Naive thymus-derived CD4-positive, alpha-beta T cell (primary cell): ENCODE measurements at regions not wholly inside any gene's neighbourhood (a gene's known extent, or its start where the extent isn't known, plus 50 kb on each side); places are given as distances from the start of the nearest gene placed in this dataset.

Experiments used
- ATAC-seq: fragments of 150-1000 bp; cut with Tn5 transposase; 2 replicates; pipeline ENCODE4 v1.10.0; 2021; ENCODE audit warnings: mild to moderate bottlenecking, moderate library complexity
- CTCF ChIA-PET: fragments of 350-600 bp; sonication (Branson Sonifier 250); formaldehyde crosslinking; loops from one replicate; lab custom pipeline; 2021; ENCODE audit warnings: antibody characterized with exemption; lab: Charles Lee
- POLR2A ChIA-PET: fragments of 350-600 bp; sonication (Branson Sonifier 250); formaldehyde crosslinking; loops from one replicate; lab custom pipeline; 2021; ENCODE audit warnings: antibody characterized with exemption, inconsistent platforms; lab: Charles Lee
- DNase-seq, 9 donors: peaks; one replicate each; pipeline versions ENCODE4 v3.0.0 to v3.0.0-alpha.2; 2020 to 2022; ENCODE audit warnings: mixed read lengths in 1 of 9
- H3K27ac ChIP-seq: one replicate; pipeline ENCODE4 v1.7.0; 2013; ENCODE audit warnings: mild to moderate bottlenecking, low read depth, low read length, moderate library complexity
- H3K27me3 ChIP-seq, 2 donors: one replicate each; pipeline ENCODE4 v1.7.0; 2013; ENCODE audit warnings: low read length in 2 of 2, mild to moderate bottlenecking in 2 of 2, moderate library complexity in 2 of 2; ENCODE audit not compliant: control insufficient read depth in 2 of 2, insufficient read depth in 2 of 2
- H3K36me3 ChIP-seq, 3 experiments: 1 replicate in 2 of 3; 2 replicates in 1 of 3; pipeline ENCODE4 v1.7.0; 2013; ENCODE audit warnings: low read length in 3 of 3, mild to moderate bottlenecking in 3 of 3, moderate library complexity in 1 of 3; ENCODE audit not compliant: insufficient read depth in 3 of 3, control insufficient read depth in 2 of 3
- H3K4me1 ChIP-seq, 2 donors: one replicate each; pipeline ENCODE4 v1.7.0; 2013; ENCODE audit warnings: low read length in 2 of 2, mild to moderate bottlenecking in 2 of 2, moderate library complexity in 1 of 2; ENCODE audit not compliant: control insufficient read depth in 2 of 2, insufficient read depth in 2 of 2
- H3K4me3 ChIP-seq: 2 replicates; pipeline ENCODE4 v1.7.0; 2013; ENCODE audit warnings: mild to moderate bottlenecking, low read length
- H3K9me3 ChIP-seq, 3 experiments: 1 replicate in 2 of 3; 2 replicates in 1 of 3; pipeline ENCODE4 v1.7.0; 2013; ENCODE audit warnings: low read length in 3 of 3; ENCODE audit not compliant: control insufficient read depth in 2 of 3
- H3K27ac Mint-ChIP-seq, 9 donors: one replicate each; pipeline ENCODE4 v1.8.0; 2020 to 2022; ENCODE audit warnings: mixed read lengths in 9 of 9, mild to moderate bottlenecking in 8 of 9, moderate library complexity in 5 of 9, inconsistent platforms in 2 of 9
- H3K27me3 Mint-ChIP-seq, 5 donors: one replicate each; pipeline ENCODE4 v1.8.0; 2021 to 2022; ENCODE audit warnings: mixed read lengths in 5 of 5, mild to moderate bottlenecking in 1 of 5
- H3K36me3 Mint-ChIP-seq, 5 donors: one replicate each; pipeline ENCODE4 v1.8.0; 2020 to 2022; ENCODE audit warnings: mixed read lengths in 5 of 5, mild to moderate bottlenecking in 3 of 5, inconsistent platforms in 1 of 5
- H3K4me1 Mint-ChIP-seq, 7 donors: one replicate each; pipeline ENCODE4 v1.8.0; 2020 to 2022; ENCODE audit warnings: mixed read lengths in 7 of 7, mild to moderate bottlenecking in 3 of 7, inconsistent platforms in 1 of 7
- H3K4me3 Mint-ChIP-seq, 10 donors: one replicate each; pipeline ENCODE4 v1.8.0; 2020 to 2022; ENCODE audit warnings: mild to moderate bottlenecking in 10 of 10, mixed read lengths in 10 of 10, moderate library complexity in 6 of 10, inconsistent platforms in 2 of 10
- H3K9me3 Mint-ChIP-seq, 11 donors: one replicate each; pipeline ENCODE4 v1.8.0; 2020 to 2022; ENCODE audit warnings: mixed read lengths in 11 of 11, mild to moderate bottlenecking in 4 of 11, inconsistent platforms in 1 of 11, moderate library complexity in 1 of 11
- intact Hi-C, 2 donors: fragments of 100-400 bp; cut with micrococcal nuclease; formaldehyde crosslinking; loops; one replicate each; pipeline ENCODE4 v1.15.1; 2023

DNA sequence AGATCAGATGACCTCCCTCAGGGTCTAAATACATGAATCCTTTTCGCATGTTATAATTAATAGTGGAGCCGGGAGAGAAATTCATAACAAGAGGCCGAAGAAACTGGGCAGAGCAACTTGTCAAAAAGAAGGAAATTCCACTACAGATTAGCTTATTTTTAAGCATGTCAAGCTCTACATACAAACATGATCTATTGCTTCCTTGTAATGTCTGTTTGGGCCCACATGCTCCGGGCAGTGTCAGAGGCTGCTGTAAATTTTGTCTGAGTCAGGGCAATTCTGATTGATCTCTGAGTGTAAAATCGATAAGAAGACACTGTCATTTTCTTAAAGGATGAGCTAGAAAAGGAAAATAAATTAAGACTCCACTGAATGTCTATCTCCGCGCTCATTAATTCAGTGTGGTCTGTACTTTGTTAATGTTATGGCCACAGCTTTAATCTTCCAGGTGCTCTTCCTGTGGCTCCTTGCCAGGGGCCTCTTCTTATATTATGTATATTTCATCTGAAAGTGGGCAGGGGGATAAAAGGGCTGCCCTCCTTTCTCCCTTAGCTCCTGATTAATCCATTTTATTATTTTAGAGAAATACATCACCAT, 194.1 kb upstream of the SP8 start:
- intact Hi-C loops: no loop called here
- CTCF ChIA-PET: interaction anchor here (0.6 kb wide), 1 partner anchor 14 kb away, joined by 3 read pairs; no protein-coding TSS in a partner anchor
- Histone ChIP-seq H3K36me3 (no peaks in the 10 kb centered on the region), H3K9me3 (no peaks in the 10 kb centered on the region), H3K4me1 (no peaks in the 10 kb centered on the region), H3K27me3 (no peaks in the 10 kb centered on the region), H3K27ac (no peak overlapping the region), H3K4me3 (no peak overlapping the region)
- H3K4me3 Mint-ChIP-seq: no peak overlapping the region
- no peak for DNase-seq
- H3K36me3 Mint-ChIP-seq: no peaks in the 10 kb centered on the region
- POLR2A ChIA-PET: no interaction called here
- no peak for ATAC-seq
- H3K27ac Mint-ChIP-seq: no peak overlapping the region
- no peaks in the 10 kb centered on the region for H3K4me1 Mint-ChIP-seq
- H3K27me3 Mint-ChIP-seq: peaks cover 0 to 9% (median 4%) of the 10 kb centered on the region in 5 donors
- peaks cover 0 to 2% (median 0%) of the 10 kb centered on the region in 11 donors for H3K9me3 Mint-ChIP-seq

DNA sequence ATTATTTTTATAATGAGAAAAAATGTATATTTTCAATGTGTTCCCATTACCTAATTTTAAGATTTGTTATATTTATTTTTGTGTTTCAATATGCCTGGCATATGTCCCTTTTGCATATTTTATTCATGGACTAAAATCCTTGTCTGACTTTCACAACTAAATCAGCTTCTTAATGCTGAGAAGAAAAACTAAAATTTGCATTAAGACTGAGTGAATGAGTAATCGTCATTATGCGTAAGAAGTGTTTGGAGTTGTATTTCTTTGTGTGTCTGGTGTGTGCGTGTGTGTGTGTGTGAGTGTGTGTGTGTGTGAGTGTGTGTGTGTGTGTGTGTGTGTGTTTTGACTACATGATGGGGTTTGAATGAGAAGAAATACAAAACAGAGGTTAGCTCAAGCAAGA, 201.7 kb upstream of the SP8 start:
- intact Hi-C loops: no loop called here
- Histone ChIP-seq H3K27me3 (no peaks in the 10 kb centered on the region), H3K36me3 (no peaks in the 10 kb centered on the region), H3K9me3 (no peaks in the 10 kb centered on the region), H3K4me3 (no peak overlapping the region), H3K4me1 (no peaks in the 10 kb centered on the region), H3K27ac (no peak overlapping the region)
- H3K4me3 Mint-ChIP-seq: no peak overlapping the region
- H3K27ac Mint-ChIP-seq: no peak overlapping the region
- H3K4me1 Mint-ChIP-seq: no peaks in the 10 kb centered on the region
- H3K27me3 Mint-ChIP-seq: peaks cover 0 to 9% (median 4%) of the 10 kb centered on the region in 5 donors
- no peak for ATAC-seq
- ChIA-PET POLR2A (no interaction called here), CTCF (no interaction called here)
- peaks cover 0 to 2% (median 0%) of the 10 kb centered on the region in 11 donors for H3K9me3 Mint-ChIP-seq
- no peak for DNase-seq
- H3K36me3 Mint-ChIP-seq: no peaks in the 10 kb centered on the region

DNA sequence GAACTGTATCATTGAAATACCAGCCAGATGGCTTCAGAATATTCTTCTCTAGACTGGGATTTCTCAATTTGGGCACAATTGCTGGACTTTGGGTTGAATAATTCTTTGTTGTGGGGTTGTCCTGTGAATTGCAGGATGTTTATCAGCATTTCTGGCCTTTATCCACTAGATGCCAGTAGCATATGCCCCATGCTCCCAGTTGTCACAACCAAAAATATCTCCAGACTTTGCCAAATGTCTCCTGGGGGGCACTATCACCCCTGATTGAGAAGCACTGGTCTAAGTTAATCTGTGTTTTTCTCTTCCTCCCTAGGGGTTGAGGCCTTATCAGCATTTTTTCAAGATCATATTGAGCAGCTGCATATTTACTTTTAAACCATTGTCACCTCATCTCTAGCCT, 204.9 kb upstream of the SP8 start:
- no peak for ATAC-seq
- no peaks in the 10 kb centered on the region for H3K4me1 Mint-ChIP-seq
- no peak for DNase-seq
- H3K9me3 ChIP-seq: no peaks in the 10 kb centered on the region
- ChIA-PET POLR2A (no interaction called here), CTCF (no interaction called here)
- no peaks in the 10 kb centered on the region for H3K4me1 ChIP-seq
- no peak overlapping the region for H3K27ac Mint-ChIP-seq
- no peak overlapping the region for H3K27ac ChIP-seq
- H3K9me3 Mint-ChIP-seq: peaks cover 0 to 5% (median 1%) of the 10 kb centered on the region in 11 donors
- H3K27me3 ChIP-seq: no peaks in the 10 kb centered on the region
- no peak overlapping the region for H3K4me3 Mint-ChIP-seq
- intact Hi-C loops: no loop called here
- H3K36me3 Mint-ChIP-seq: no peaks in the 10 kb centered on the region
- no peak overlapping the region for H3K4me3 ChIP-seq
- no peaks in the 10 kb centered on the region for H3K36me3 ChIP-seq
- peaks cover 0 to 3% (median 0%) of the 10 kb centered on the region in 5 donors for H3K27me3 Mint-ChIP-seq

DNA sequence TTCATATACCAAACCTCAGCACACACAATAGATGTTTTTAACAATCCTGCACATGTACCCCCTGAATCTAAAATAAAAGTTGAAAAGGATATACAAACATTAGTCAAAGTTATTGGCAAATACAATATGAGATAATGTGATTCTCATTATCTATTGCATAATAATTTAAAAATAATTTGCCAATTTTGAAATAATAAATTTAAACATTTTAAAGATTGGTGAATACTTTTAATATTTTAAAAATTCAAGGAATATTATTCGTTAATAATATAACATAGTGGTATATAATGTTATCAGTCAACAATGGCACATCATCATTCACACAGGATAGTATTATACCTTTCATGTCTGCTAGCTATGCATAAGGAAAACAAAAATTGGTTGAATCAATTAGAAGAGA, 207.0 kb upstream of the SP8 start:
- ChIA-PET POLR2A (no interaction called here), CTCF (no interaction called here)
- ATAC-seq (no peak), DNase-seq (no peak)
- Mint-ChIP-seq H3K27me3 (peaks cover 0 to 6% (median under 1%) of the 10 kb centered on the region in 5 donors), H3K36me3 (no peaks in the 10 kb centered on the region), H3K4me1 (no peaks in the 10 kb centered on the region), H3K4me3 (no peak overlapping the region), H3K27ac (no peak overlapping the region), H3K9me3 (peaks cover 0 to 13% (median 2%) of the 10 kb centered on the region in 11 donors)
- no peaks in the 10 kb centered on the region for H3K4me1 ChIP-seq
- intact Hi-C loops: no loop called here
- H3K9me3 ChIP-seq: no peaks in the 10 kb centered on the region
- no peaks in the 10 kb centered on the region for H3K36me3 ChIP-seq
- H3K27ac ChIP-seq: no peak overlapping the region
- no peak overlapping the region for H3K4me3 ChIP-seq
- H3K27me3 ChIP-seq: no peaks in the 10 kb centered on the region

DNA sequence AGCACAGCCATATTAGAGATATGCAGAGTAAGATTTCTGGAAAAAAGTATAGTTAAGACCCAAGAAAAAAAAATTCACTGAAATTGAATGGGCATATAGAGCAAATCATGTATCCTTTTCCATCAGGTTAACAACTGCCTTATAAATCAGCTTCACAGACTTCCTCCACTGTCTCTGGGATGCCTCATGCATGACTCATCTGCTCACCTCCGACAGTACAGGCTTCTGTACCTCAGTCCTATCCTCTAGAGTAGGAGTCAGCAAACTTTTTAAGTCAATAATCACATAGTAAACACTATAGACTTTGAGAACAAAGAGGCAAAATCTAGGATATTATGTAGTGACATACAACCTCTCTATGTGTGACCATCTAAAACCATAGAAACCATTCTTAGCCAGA, 211.6 kb upstream of the SP8 start:
- intact Hi-C loops: loop anchor here in 1 of 2 donors (5.0 kb wide), 1 partner anchor 131 kb away; no protein-coding TSS in a partner anchor
- Mint-ChIP-seq H3K36me3 (no peaks in the 10 kb centered on the region), H3K27ac (no peak overlapping the region), H3K9me3 (peaks cover 0 to 19% (median 4%) of the 10 kb centered on the region in 11 donors), H3K27me3 (peaks cover 0 to 6% (median 0%) of the 10 kb centered on the region in 5 donors), H3K4me1 (no peaks in the 10 kb centered on the region), H3K4me3 (no peak overlapping the region)
- no peak overlapping the region for H3K4me3 ChIP-seq
- no peaks in the 10 kb centered on the region for H3K4me1 ChIP-seq
- ATAC-seq (no peak), DNase-seq (no peak)
- H3K9me3 ChIP-seq: peaks cover 0 to 5% (median 0%) of the 10 kb centered on the region in 3 experiments
- no peak overlapping the region for H3K27ac ChIP-seq
- no peaks in the 10 kb centered on the region for H3K36me3 ChIP-seq
- no peaks in the 10 kb centered on the region for H3K27me3 ChIP-seq
- ChIA-PET CTCF (no interaction called here), POLR2A (no interaction called here)

DNA sequence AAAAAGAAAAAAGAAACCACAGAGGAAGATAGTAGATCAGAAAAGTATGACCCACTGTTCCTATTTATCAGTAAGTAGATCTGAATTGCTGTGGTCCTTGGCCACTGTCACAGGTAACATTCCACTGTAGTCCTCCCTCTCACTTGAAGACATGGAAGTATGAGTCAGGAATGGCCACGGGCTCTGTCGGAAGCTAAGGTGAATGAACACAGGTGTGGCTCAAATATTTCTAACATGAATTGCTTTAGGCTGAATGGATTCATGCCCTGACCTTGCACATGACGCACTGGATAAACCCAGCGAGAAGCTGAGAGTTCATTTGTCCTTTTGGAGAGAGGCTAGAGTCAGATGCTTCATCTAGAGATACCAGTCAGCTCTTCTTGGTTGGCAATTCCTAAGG, 224.5 kb upstream of the SP8 start:
- H3K9me3 Mint-ChIP-seq: peaks cover 0 to 23% (median 5%) of the 10 kb centered on the region in 11 donors
- H3K4me1 Mint-ChIP-seq: no peaks in the 10 kb centered on the region
- POLR2A ChIA-PET: no interaction called here
- no peaks in the 10 kb centered on the region for H3K36me3 Mint-ChIP-seq
- H3K27ac Mint-ChIP-seq: no peak overlapping the region
- no peaks in the 10 kb centered on the region for H3K9me3 ChIP-seq
- intact Hi-C loops: no loop called here
- H3K27me3 ChIP-seq: no peaks in the 10 kb centered on the region
- CTCF ChIA-PET: no interaction called here
- peaks cover 0 to 7% (median 0%) of the 10 kb centered on the region in 5 donors for H3K27me3 Mint-ChIP-seq
- DNase-seq (no peak), ATAC-seq (no peak)
- no peak overlapping the region for H3K27ac ChIP-seq
- H3K4me3 ChIP-seq: no peak overlapping the region
- H3K4me1 ChIP-seq: no peaks in the 10 kb centered on the region
- no peaks in the 10 kb centered on the region for H3K36me3 ChIP-seq
- no peak overlapping the region for H3K4me3 Mint-ChIP-seq
